A673 (cell line): ENCODE measurements at regions not wholly inside any gene's neighbourhood (a gene's known extent, or its start where the extent isn't known, plus 50 kb on each side); places are given as distances from the start of the nearest gene placed in this dataset.

Experiments used
- EZH2 ChIP-seq: fragments of 200-600 bp; sonication (generic); IDR thresholded peaks from 2 replicates; pipeline ENCODE4 v1.6.1; 2017; ENCODE audit warnings: borderline replicate concordance, low read depth, mild to moderate bottlenecking, mixed read lengths, antibody characterized with exemption, low read length; ENCODE audit not compliant: poor library complexity, severe bottlenecking
- TF ChIP-seq, protein P1 (sequence below): fragments of 300-800, 200-600 bp; sonication (generic); conservative IDR thresholded peaks from 2 replicates; pipeline ENCODE4 v1.5.1; 2017; ENCODE audit warnings: low read depth, mild to moderate bottlenecking, antibody characterized with exemption, low read length, moderate library complexity, mixed read lengths

DNA sequence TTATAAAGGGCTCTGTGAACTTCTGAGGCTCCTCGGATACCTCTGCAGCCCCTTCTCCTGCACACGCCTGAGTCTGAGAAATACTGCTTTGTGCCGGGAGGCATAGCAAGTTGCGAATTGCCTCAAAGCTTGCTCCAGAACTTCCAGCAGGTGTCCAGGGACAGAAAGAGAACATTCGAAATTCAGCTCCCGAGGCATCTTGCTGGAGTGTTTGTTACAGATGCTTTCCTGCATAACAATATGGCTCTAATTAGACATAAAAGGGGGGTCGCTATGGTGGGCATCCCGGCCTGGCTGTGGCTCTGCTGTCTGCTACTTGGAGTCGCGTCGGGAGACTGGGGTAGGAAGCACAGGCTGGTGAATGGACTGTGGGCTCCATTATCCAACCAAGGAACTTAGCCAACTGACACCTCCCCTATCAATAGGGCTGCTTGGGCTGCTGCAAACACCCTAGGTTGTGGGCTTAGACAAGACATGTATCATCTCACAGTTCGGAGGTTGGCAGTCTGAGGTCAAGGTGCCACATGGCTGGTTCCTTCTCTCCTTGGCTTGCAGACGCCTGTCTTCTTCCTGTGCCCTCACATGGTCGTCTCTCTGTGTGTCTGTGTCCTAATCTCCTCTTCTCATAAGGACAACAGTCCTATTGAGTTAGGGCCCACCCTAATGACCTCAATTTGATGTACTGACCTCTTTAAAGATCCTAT lies 607.0 kb downstream of the NPHP4 start:
- TF ChIP-seq, protein P1, sequence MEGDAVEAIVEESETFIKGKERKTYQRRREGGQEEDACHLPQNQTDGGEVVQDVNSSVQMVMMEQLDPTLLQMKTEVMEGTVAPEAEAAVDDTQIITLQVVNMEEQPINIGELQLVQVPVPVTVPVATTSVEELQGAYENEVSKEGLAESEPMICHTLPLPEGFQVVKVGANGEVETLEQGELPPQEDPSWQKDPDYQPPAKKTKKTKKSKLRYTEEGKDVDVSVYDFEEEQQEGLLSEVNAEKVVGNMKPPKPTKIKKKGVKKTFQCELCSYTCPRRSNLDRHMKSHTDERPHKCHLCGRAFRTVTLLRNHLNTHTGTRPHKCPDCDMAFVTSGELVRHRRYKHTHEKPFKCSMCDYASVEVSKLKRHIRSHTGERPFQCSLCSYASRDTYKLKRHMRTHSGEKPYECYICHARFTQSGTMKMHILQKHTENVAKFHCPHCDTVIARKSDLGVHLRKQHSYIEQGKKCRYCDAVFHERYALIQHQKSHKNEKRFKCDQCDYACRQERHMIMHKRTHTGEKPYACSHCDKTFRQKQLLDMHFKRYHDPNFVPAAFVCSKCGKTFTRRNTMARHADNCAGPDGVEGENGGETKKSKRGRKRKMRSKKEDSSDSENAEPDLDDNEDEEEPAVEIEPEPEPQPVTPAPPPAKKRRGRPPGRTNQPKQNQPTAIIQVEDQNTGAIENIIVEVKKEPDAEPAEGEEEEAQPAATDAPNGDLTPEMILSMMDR: no peak
- TF ChIP-seq EZH2: no peak
